ENCODE measurements at regions not wholly inside any gene's neighbourhood (a gene's known extent, or its start where the extent isn't known, plus 50 kb on each side); places are given as distances from the start of the nearest gene placed in this dataset.

DNA sequence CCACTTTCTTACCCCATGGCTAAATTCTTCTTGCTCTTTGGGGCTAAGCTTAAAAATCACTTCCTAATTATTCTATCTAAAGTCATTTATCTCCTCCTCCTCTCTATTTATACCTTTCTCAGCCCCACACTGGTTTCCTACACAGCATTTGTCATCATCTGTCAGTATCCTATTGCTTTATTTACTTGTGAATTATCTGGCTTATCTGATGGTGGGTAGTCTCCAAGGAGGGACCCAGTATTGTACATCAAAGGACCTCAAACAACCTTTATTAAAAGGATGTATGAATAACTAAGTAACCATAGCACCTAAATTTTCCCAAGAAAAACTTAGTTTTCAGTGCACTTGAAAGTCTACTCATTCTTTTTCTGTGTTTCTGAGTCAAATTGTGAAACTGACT is 332.7 kb upstream of the SNX7 start:
- Histone ChIP-seq H3K9me3 (ENCODE audit: low read length) (no peaks in the 10 kb centered on the region), H3K4me3 (ENCODE audit: low read length) (no peak overlapping the region), H3F3A (ENCODE audit: insufficient read depth, low read length, poor library complexity, severe bottlenecking) (no peaks in the 10 kb centered on the region), H3K27me3 (ENCODE audit: insufficient read depth, low read depth, low read length) (no peaks in the 10 kb centered on the region), H3K4me2 (ENCODE audit: low read length) (no peak overlapping the region), H3K27ac (ENCODE audit: low read length) (no peak overlapping the region), H3K79me2 (replicated peaks; ENCODE audit: insufficient read depth, low read length) (no peaks in the 10 kb centered on the region), H3K36me3 (ENCODE audit: insufficient read depth, low read length) (no peaks in the 10 kb centered on the region), H3K9ac (ENCODE audit: low read length) (no peak overlapping the region), H2AFZ (ENCODE audit: low read depth, low read length) (no peak overlapping the region), H4K20me1 (ENCODE audit: insufficient read depth) (no peaks in the 10 kb centered on the region), H3K9me2 (ENCODE audit: insufficient read depth, low read length) (no peaks in the 10 kb centered on the region)
- TF ChIP-seq SMC3 (conservative IDR thresholded peaks at IDR 0.05; ENCODE audit: poor library complexity) = no peak
- TF ChIP-seq EP300 (conservative IDR thresholded peaks at IDR 0.05; ENCODE audit: poor library complexity, severe bottlenecking) = no peak
- no peak for TF ChIP-seq TAF1 (IDR thresholded peaks at IDR 0.05; ENCODE audit: low read depth)
- TF ChIP-seq, protein P1, sequence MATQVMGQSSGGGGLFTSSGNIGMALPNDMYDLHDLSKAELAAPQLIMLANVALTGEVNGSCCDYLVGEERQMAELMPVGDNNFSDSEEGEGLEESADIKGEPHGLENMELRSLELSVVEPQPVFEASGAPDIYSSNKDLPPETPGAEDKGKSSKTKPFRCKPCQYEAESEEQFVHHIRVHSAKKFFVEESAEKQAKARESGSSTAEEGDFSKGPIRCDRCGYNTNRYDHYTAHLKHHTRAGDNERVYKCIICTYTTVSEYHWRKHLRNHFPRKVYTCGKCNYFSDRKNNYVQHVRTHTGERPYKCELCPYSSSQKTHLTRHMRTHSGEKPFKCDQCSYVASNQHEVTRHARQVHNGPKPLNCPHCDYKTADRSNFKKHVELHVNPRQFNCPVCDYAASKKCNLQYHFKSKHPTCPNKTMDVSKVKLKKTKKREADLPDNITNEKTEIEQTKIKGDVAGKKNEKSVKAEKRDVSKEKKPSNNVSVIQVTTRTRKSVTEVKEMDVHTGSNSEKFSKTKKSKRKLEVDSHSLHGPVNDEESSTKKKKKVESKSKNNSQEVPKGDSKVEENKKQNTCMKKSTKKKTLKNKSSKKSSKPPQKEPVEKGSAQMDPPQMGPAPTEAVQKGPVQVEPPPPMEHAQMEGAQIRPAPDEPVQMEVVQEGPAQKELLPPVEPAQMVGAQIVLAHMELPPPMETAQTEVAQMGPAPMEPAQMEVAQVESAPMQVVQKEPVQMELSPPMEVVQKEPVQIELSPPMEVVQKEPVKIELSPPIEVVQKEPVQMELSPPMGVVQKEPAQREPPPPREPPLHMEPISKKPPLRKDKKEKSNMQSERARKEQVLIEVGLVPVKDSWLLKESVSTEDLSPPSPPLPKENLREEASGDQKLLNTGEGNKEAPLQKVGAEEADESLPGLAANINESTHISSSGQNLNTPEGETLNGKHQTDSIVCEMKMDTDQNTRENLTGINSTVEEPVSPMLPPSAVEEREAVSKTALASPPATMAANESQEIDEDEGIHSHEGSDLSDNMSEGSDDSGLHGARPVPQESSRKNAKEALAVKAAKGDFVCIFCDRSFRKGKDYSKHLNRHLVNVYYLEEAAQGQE (IDR thresholded peaks at IDR 0.05; ENCODE audit: borderline replicate concordance) = no peak
- no peak for TF ChIP-seq RAD21 (conservative IDR thresholded peaks at IDR 0.05)
- TF ChIP-seq, protein P2, sequence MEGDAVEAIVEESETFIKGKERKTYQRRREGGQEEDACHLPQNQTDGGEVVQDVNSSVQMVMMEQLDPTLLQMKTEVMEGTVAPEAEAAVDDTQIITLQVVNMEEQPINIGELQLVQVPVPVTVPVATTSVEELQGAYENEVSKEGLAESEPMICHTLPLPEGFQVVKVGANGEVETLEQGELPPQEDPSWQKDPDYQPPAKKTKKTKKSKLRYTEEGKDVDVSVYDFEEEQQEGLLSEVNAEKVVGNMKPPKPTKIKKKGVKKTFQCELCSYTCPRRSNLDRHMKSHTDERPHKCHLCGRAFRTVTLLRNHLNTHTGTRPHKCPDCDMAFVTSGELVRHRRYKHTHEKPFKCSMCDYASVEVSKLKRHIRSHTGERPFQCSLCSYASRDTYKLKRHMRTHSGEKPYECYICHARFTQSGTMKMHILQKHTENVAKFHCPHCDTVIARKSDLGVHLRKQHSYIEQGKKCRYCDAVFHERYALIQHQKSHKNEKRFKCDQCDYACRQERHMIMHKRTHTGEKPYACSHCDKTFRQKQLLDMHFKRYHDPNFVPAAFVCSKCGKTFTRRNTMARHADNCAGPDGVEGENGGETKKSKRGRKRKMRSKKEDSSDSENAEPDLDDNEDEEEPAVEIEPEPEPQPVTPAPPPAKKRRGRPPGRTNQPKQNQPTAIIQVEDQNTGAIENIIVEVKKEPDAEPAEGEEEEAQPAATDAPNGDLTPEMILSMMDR (IDR thresholded peaks at IDR 0.05; ENCODE audit: poor library complexity, severe bottlenecking) = no peak
- TF ChIP-seq POLR2AphosphoS5 (IDR thresholded peaks at IDR 0.05) = no peak
- TF ChIP-seq MXI1 (conservative IDR thresholded peaks at IDR 0.05; ENCODE audit: poor library complexity, severe bottlenecking) = no peak
- no peak for TF ChIP-seq EZH2 (IDR thresholded peaks at IDR 0.05; ENCODE audit: borderline replicate concordance, insufficient read depth, low read length, poor library complexity, severe bottlenecking)

DNA sequence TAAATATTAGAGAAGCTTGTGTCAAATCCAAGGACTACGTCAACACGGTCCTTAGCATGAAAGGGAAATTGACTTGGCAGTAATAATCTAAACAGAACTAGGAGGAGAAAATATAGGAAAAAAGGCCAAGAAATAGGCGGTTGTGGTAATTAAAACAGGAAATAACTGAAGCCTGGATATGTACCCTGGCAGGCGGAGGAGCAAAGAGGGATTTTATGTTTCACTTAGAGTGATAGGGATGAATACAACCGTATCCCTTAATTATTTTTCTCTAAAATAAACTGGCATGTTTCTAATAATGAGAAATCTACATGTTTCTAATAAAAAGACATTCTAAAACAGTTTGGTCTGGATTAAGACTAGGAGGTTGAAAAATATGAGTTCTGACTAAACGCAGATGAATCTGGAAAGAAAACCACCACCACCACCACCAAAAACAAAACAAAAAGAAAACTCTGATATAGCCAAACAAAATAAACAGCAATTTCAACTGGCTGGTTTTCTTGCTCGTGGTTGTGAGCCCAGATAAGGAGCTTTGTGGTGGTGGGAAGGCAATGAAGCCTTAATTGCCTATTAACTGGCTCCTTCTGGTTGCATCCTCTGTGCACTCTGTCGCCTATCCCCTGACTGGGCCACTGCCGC is 334.2 kb upstream of the SNX7 start:
- no peaks in the 10 kb centered on the region for H3K9me3 ChIP-seq (ENCODE audit: low read length)
- no peaks in the 10 kb centered on the region for H3K27me3 ChIP-seq (ENCODE audit: insufficient read depth, low read depth, low read length)
- no peaks in the 10 kb centered on the region for H4K20me1 ChIP-seq (ENCODE audit: insufficient read depth)
- H2AFZ ChIP-seq (ENCODE audit: low read depth, low read length) = no peak overlapping the region
- no peak overlapping the region for H3K4me2 ChIP-seq (ENCODE audit: low read length)
- H3K79me2 ChIP-seq (replicated peaks; ENCODE audit: insufficient read depth, low read length) = no peaks in the 10 kb centered on the region
- no peaks in the 10 kb centered on the region for H3F3A ChIP-seq (ENCODE audit: insufficient read depth, low read length, poor library complexity, severe bottlenecking)
- no peaks in the 10 kb centered on the region for H3K36me3 ChIP-seq (ENCODE audit: insufficient read depth, low read length)
- TF ChIP-seq EP300 (conservative IDR thresholded peaks at IDR 0.05; ENCODE audit: poor library complexity, severe bottlenecking) = no peak
- no peak for TF ChIP-seq EZH2 (IDR thresholded peaks at IDR 0.05; ENCODE audit: borderline replicate concordance, insufficient read depth, low read length, poor library complexity, severe bottlenecking)
- TF ChIP-seq, protein P1 (IDR thresholded peaks at IDR 0.05; ENCODE audit: borderline replicate concordance) = no peak
- TF ChIP-seq TAF1 (IDR thresholded peaks at IDR 0.05; ENCODE audit: low read depth) = no peak
- TF ChIP-seq RAD21 (conservative IDR thresholded peaks at IDR 0.05) = no peak
- no peak for TF ChIP-seq SMC3 (conservative IDR thresholded peaks at IDR 0.05; ENCODE audit: poor library complexity)
- TF ChIP-seq, protein P2 (IDR thresholded peaks at IDR 0.05; ENCODE audit: poor library complexity, severe bottlenecking) = no peak
- no peak for TF ChIP-seq POLR2AphosphoS5 (IDR thresholded peaks at IDR 0.05)
- H3K27ac ChIP-seq (ENCODE audit: low read length) = no peak overlapping the region
- no peak overlapping the region for H3K4me3 ChIP-seq (ENCODE audit: low read length)
- no peak overlapping the region for H3K9ac ChIP-seq (ENCODE audit: low read length)
- no peaks in the 10 kb centered on the region for H3K9me2 ChIP-seq (ENCODE audit: insufficient read depth, low read length)
